UCSD-AML1 (cell line): ENCODE measurements at regions not wholly inside any gene's neighbourhood (a gene's known extent, or its start where the extent isn't known, plus 50 kb on each side); places are given as distances from the start of the nearest gene placed in this dataset.

Source experiments
- DNase-seq: peaks from one replicate; lab custom pipeline; 2025; ENCODE audit not compliant: unreplicated experiment; lab: John Stamatoyannopoulos, UW

DNA sequence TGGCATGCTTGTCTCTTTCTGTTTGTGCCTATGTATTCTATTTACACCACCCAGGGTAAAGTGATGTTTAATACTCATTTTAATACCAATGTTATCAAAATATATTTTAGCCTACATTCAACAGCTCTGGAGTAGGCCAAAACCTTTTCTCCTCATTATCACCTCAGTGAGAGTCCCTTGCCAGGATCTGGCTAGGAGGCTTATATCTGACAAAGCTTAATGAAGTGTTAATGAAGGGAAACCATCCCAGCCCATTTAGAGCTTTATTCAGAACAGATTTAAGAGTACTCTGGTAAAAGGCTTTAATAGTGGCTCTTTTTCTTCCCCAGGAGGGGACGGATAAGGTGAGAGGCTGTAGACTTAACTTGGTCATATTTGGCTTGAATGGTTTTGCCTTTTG lies 137.6 kb downstream of the GRIN2B start:
- DNase-seq: no peak

DNA sequence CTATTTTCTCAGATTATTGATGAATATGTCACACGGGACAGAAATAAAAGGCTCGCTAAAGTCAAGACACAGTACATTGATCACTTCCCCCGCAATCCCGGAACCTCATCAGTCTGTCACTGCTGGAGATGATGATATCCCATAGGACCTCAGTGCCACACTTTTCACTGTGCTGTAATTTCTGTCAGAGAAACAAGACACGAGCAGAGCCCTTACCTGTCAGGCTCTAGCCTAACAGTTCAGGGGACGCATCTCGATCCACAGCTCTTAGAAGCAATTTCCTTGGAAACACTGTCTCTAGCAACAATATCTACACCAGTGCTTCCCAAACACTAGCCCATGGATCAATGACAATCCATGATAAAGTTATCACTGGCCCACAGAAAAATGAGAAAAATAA lies 140.0 kb downstream of the GRIN2B start:
- no peak for DNase-seq

DNA sequence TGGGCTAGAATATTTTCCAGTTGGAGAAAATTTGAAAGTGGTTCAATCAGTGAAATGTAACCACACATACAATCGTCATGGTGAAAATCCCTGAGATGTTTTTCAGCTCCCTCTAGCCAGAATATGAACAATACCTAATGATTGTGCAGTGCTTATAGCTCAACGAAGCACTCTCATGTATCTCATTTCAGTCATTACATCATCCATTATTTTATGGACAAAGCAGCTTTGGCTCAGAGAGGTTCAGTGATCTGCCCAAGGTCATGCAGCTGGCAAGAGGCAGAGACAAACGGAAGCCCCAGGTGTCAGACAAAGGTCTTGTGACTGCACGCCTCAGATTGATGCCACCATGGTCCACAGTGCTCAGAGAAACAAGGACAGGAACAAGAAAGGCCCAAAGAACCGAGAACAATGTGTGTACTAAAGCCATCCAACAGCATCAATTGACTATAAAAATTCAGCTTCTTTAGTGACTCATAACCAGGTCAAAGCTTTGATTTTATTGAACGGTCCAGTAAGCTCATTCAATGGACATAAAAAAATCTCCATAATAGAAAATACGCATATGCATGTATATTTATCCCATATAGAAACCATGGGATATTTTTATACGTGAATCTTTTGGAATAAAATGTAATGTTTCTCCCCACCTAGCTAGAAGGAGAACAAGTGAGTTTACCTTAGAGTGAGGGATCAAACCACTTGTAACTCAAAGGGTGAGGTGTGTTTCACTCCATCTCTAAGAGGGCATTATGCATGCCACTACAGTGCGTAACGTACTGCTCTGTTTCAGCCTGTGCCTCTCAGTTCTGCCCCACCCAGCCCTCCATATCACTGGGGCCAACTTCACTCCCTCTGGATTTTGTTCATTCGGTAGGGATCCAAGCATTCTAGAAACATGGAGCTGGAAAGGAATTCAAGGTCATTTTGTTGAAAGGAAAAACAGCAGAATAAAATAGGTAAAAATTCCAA lies 141.8 kb downstream of the GRIN2B start:
- DNase-seq: no peak

DNA sequence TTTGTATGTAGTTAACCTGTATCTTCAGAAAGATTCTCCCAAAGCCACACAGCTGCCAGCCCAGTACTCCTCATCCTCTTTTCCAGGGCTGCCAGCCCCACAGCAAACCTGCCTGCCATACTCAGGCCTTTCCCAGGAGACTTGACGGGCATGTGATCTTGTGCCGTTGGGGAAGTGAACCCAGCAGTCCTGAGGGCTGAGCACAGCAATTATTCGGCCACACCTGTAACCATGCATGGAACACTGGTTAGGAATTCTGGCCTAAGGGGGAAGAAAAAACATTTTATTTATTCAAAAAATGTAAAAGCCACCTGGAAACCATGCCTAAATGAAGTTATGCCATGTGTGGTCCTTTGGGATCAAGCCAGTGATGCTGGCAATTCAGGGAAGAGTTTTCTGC lies 145.3 kb downstream of the GRIN2B start:
- no peak for DNase-seq

DNA sequence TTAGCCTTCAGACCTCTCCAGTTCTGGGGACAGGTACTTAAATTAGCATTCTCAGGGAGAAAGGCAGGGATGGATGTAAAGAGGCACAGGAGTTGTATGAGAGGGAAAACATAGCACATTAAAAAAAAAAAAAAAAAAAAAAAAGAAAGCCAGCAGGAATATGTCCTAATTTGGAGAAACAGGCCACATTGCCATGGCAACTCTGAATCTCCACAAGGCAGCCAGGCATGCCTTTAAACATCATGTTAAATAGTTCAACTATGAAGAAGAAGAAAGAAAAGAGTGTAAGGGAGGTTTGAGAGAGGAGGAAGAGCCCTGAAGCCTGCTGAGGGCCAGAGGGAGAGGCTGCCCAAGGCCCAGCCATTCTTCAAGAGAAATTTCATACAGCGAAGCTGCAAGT lies 145.8 kb downstream of the GRIN2B start:
- DNase-seq: no peak

DNA sequence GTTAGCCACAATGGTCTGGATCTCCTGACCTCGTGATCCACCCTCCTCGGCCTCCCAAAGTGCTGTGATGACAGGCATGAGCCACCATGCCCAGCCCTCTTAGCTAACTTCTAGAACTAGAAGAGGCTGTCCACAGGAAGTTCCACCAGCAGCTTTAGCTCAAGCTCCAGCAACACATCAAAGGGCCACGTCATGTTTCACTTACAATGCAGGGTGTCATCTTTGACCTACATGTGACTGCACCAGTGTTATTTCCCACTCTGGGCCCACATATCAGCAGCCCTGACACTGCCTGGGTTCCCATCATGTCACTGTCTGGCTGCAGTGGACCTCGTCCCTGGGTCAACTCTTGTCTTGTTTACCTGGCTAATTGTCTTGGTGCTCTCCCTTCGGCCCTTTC lies 147.2 kb downstream of the GRIN2B start:
- DNase-seq: no peak

DNA sequence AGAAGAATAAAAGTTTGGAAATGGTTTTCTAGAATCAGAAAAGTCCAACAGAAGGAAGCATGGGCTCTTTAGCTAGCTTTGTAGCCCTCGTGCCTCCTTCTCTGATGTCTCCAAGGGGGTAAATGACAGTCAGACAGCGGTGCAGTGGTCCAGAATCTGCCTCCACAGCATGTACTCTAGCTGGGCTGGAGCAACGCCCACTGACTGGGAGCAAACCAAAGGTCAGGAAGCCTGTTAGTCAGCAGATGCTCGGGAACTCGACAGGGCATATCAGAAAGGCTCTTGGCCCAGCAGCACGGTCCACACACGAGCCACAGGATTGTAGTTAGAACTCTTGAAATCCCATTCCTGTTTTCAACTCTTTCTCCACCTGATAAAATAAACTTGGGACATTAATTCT lies 164.3 kb downstream of the GRIN2B start:
- DNase-seq: no peak

DNA sequence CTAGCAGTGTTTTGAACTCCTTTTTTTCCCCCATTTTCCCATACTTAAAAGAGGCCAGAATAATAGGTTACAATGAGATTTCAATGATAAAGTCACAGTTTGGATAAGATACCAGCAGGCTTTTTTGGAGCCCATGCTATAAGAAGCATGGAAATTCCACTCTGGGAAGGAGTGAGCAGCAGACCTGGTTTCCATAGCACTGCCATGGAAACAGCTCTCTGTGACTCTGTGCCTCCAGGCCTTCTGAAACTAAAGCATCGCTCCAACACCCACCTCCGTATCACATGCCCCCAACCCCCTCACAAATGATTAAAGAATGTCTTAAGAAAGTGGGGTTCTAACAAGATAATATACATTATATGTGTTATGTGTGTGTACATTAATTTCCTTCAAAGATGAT lies 165.0 kb downstream of the GRIN2B start:
- no peak for DNase-seq

DNA sequence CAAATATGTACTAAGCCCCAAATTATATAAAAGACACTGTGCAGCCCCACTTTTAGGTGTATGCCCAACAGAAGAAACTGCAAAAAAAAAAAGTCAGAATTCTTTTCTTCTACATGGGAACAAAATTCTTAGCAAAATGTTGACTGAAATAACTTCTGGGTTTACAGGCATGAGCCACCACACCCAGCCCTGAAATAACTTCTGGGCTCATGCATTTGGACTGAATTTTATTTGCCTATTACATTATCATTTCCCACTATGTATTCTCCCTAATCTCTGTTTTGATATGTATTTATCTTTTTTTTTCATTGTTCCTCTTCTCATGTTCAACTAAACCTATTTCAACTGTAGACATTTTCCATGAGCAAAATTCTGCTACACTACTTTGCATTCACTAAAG lies 169.2 kb downstream of the GRIN2B start:
- no peak for DNase-seq

DNA sequence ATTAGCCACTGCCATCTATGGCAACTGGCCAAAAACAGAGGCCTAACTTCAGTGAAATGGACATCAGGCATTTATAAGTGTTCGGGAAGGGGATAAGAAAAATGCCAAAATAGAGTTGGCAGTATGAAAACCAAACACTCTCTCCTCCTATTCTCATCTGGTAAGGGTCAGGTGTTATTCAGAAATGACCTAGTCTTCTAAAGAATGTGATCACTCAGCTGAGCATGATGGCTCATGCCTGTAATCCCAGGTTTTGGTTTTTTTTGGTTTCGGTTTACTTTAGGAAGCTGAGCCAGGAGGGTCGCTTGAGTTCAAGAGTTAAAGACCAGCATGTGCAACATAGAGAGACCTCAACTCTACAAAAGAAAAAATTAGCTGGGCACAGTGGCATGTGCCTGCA lies 170.3 kb downstream of the GRIN2B start:
- no peak for DNase-seq

DNA sequence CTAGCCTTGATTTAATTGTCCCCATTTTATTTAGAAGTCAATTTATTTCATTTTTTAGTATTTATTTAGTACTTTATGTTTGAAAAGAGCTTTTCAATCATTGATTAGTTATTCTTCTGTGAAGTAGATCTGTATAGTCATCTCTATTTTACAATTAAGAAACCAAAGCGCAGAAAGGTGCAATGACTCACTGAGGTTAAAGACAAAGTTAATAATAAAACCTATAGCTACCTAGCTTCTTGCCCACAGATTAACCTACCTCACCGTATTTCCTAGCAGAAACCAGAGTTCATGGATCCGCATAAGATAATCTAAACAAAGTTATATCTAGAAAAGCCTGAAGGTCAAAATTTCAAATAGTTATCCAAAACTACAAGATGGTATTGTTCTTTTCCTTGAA lies 176.4 kb downstream of the GRIN2B start:
- no peak for DNase-seq

DNA sequence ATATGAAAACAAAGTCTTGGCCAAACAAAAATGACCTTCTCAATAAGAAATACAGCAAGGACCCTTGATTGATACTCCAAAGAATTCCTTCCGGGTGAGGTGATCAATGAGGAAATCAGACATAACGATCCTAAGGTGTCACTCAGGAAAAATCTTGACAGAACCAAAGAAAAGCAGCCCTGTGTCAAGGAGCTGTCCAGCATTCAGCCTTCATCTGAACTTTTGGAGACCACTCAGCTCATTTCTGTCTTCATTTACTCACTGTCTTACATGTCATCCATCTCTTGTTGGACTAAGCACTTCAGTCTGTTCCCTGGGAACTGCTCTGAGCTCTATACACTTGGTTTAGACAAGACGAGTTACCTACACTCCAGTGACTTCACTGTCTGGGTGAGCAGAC lies 179.9 kb downstream of the GRIN2B start:
- DNase-seq: no peak

DNA sequence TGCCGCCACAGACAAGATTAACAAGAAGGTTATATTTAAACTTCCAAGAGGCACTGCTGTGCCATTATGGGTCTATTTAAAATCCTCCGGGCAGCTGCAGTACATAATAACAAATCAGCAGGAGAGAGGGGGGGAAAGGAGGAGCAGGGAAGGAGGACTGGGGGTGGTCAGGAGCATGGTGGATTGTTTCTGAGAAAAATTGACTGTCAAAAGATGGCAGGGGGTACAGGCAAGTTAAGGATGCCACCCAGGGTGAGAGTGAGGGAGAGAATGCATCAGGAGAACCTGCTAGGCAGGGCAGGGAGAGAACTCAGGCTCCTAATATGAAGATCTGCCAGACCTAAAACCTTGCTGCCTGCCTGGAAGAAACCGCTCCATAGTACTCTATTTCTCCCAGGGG lies 181.8 kb downstream of the GRIN2B start:
- no peak for DNase-seq

DNA sequence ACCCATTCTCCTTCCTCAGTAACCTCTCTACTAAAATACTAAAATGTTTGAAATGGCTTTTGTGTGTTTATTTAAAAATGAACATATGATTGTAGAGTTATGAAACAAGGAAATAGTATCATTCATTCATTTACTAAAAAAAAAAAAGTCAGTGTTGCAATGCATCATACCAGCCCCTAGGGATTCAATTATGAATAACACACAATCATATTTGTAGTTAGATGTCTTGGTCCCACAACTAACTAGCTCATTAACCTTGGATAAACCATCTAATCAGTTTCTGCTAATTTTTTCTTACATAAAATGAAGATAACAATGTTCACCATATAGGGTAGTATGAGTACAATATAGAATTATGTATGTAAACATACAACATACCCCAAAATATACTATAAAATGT lies 183.2 kb downstream of the GRIN2B start:
- no peak for DNase-seq

DNA sequence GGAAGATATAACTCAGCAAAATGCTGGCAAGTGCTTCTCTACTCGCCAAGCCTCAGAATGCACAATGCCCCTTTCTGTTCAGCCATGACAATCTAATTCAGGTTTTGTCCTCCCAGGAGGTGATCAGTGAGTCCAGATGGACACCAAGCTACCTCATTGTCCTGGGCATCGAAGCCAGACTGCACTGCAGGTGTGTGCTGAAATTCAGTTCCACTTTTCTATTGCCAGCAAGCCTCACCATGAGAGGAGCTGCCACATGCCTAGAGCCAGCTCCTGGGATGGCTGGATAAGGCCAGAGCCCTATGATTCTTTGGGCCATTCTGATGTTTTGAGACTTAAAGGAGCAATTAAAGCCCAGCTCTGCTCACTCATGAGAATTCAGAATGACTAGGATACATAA lies 186.7 kb downstream of the GRIN2B start:
- no peak for DNase-seq

DNA sequence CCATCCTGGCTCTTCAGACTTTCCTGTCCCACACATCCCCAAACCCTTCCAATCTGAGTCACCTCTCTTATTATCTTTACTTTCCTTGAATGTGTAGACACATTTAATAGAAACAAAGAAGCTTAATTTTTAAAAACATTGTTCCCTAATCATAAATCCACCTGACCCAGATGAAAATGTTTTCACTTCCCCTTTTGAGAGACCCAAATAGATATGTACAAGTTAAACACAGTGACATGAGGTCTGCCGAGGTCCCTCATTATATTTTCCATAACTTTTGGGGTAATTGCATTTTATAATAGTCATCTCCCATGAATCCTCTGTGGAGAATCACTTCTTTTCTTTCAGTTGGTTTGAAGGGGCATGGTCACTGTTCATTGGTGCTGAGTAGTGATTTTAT lies 191.1 kb downstream of the GRIN2B start:
- DNase-seq: no peak

DNA sequence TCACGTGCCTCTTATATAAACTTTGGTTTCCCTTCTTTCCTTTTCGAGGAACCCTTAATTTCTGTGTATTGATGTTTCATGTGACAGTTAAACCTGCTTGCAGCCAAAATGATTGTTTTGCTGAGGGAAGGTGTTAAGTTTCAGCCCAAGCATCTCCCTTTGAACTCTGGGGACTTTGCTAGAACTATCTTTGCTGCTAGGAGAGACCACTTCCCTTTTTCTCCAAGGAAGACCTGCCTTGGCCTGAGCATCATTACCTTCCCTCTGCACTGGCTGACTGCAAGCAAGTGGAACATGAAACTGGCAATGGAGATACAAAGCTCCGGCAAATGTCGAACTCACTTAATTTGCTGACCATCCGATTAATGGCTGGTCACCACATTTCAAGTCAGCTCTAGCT lies 192.8 kb downstream of the GRIN2B start:
- DNase-seq: no peak

DNA sequence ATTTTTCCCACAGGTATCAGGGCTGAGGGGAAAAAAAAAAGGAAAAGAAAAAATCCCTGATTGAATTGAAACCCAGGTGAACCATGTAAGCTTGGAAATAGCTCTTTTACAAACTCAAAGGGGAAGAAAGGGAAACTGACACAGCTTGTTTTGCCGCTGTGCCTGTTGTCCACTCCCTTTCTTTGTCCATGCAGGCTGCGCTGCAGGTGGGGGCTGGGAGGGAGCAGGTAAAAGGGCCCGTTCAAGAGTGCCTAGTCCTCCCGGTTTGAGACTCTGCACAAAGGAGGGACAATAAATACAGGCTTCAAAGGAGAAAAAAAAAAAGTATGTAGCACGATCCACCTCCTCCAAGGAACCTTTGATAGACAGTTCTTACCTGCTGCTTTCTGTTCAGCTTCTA lies 194.8 kb downstream of the GRIN2B start:
- DNase-seq: no peak

DNA sequence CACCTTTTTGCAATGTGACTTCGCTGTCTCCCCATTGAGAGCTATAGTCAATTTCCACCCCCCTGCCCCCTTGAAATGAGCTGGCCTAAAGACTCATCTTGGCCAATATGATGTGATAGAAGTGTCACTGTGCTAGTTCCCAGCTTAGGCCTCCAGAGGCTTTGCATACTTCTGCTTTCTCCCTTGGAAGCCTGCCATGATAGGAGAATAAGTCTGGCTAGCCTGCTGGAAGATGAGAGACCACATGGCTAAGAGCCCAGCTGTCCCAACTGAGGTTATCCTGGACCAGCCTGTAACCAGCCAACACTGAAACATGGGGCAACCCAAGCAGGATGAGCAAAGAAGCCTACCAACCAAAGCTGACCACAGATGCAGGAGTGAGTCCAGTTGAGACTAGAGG lies 196.9 kb downstream of the GRIN2B start:
- DNase-seq: no peak

DNA sequence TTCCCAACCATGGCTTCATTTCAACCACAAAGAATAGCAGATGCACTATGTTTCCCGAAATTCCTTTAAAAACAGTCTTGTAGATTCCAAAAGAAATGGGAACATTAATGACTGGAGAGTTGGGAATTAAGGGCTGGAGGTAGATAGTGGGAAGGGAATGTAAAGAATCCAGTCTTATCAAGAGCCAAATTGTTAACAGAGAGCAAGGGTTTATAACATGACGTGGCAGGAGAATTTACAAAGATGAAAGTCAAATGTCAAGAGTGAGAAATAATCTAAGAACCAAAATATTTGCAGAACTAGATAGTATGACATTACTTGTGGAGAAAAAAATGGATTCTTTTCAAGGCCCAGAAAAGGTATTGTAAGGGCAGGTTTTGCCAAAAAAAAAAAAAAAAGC lies 200.9 kb downstream of the GRIN2B start:
- no peak for DNase-seq

DNA sequence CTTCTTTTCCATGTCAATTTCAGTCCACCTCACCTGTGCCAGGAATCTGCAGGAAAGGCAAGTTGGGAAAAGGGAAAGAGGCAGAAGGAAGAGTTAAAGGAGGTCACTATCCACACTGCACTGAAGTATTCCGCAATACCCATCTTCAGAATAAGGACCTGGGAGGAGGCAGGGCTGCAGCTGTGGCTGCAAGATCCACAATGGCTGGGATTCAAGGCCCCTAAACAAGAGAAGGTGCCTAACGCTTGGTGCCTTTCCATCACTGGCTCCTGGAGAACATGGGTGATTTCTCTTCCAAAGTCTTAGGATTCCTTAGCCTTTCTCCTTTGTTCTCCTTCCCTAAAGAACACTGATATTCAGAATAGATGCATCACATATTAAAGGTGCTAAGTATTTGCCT lies 204.0 kb downstream of the GRIN2B start:
- no peak for DNase-seq

DNA sequence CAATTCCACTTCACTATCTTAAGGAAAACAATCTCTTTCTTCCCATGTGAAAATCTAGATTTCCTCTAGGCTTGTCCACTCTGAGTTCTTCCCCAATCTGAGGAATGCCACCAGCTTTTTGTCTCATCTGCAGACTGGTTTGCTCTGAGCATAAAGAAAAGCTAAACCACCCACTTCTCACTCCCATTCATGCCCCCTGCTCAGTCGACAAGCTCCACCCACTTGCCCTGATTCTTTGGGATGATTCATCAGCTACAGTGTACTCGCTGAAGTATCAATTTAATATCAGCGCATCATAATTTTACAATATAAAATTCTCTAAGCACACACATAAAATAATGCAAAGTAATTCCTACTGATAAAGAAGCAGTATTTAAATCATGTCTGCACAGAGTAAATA lies 209.1 kb downstream of the GRIN2B start:
- DNase-seq: no peak

DNA sequence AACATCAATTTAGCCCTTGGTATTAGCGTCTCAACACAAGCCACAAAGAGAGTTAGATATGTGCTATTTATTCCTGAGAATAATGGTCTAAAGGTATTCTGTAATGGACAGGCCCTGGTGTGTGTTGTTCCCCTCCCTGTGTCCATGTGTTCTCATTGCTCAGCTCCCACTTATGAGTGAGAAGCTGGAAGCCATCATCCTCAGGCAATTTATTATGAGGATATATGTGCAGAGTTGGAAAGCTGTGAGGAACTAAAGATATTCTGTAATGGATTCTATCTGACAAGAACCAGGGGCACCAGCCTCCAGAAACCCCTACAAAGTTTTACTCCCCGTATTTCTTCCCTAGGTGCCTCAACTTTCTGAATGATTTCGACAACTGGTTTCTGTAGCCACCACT lies 210.8 kb downstream of the GRIN2B start:
- no peak for DNase-seq
